ENCODE measurements at regions not wholly inside any gene's neighbourhood (a gene's known extent, or its start where the extent isn't known, plus 50 kb on each side); places are given as distances from the start of the nearest gene placed in this dataset.

DNA sequence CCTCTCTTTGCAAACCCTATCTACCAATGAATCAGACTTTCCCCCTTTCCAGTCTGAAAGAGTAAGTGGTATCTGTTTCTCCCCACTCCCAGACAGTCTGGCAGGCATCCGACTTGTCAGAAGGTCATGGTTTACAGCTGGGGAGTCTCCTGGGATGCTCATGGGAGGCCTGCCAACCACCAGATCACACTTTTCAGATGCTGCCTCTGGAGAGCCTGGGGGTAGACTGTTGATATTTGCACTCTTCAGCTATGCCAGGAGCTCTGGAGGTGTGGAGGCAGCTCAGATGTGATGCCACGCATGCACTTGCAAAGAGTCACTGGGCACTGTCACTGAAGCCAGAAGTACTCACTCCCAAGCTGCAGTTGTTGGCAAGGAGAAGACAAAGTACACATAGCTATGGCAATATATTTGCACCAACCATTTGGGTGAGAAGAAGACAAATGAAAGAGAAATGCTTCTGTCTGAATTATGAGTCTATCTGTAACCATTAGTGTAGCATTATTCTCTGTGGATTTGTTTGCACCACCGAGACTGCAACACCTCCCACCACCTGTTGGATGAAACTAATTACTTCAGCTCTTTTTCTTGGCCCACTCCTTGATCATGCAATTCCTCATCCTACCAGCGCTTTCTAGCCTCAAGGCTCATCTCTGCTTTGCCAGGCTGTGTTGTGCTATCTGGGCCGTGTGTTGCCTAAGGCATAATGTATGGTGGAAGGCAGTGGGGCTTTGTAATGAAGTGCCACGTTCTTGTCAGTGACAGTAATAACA is 133.0 kb upstream of the SPAG17 start:
- H3K27ac ChIP-seq, result no peak overlapping the region
- TF ChIP-seq POLR2A (IDR thresholded peaks at IDR 0.05) (no peak), CTCF (IDR thresholded peaks at IDR 0.05) (no peak)
- peaks cover 0 to 9% (median 0%) of the 10 kb centered on the region in 4 donors for H3K4me1 ChIP-seq
- H3K9me3 ChIP-seq, result no peaks in the 10 kb centered on the region
- no peaks in the 10 kb centered on the region for H3K27me3 ChIP-seq
- H3K4me3 ChIP-seq, result no peak overlapping the region
- no peaks in the 10 kb centered on the region for H3K36me3 ChIP-seq
- DNase-seq, result no peak

DNA sequence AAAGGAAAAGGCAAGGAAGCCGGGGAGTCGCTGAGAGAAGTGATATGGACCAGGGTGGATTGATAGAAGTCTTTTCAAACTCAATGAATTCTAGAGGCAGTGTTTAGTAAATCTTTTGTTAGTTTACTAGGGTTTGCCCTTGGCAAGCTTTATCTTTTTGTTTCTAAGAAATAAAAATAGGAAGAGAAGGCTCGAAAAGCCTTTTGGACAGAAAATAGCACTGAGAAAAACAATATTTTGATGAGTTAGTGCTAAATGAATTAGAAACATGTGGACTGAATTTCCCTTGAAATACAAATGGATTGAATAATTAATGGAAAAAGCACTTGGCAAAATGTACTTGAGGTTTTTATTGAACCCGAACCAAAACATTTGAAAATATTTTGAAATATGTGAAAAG is 121.8 kb upstream of the SPAG17 start:
- H3K4me1 ChIP-seq, result no peaks in the 10 kb centered on the region
- H3K27ac ChIP-seq, result no peak overlapping the region
- H3K9me3 ChIP-seq, result no peaks in the 10 kb centered on the region
- no peak overlapping the region for H3K4me3 ChIP-seq
- no peak for TF ChIP-seq POLR2A (IDR thresholded peaks at IDR 0.05)
- TF ChIP-seq CTCF (IDR thresholded peaks at IDR 0.05), result no peak
- H3K36me3 ChIP-seq, result no peaks in the 10 kb centered on the region
- no peak for DNase-seq
- no peaks in the 10 kb centered on the region for H3K27me3 ChIP-seq

GRCh38 chr1:118304722-118305359 is 119.8 kb upstream of the SPAG17 start:
- Histone ChIP-seq H3K4me1 (no peaks in the 10 kb centered on the region), H3K4me3 (no peak overlapping the region), H3K27ac (no peak overlapping the region), H3K9me3 (no peaks in the 10 kb centered on the region), H3K36me3 (no peaks in the 10 kb centered on the region), H3K27me3 (no peaks in the 10 kb centered on the region)
- DNase-seq, result no peak
- TF ChIP-seq CTCF (IDR thresholded peaks at IDR 0.05) (peak in 3 of 6 experiments; percentile 44 to 56 (median 45)), POLR2A (IDR thresholded peaks at IDR 0.05) (no peak)

DNA sequence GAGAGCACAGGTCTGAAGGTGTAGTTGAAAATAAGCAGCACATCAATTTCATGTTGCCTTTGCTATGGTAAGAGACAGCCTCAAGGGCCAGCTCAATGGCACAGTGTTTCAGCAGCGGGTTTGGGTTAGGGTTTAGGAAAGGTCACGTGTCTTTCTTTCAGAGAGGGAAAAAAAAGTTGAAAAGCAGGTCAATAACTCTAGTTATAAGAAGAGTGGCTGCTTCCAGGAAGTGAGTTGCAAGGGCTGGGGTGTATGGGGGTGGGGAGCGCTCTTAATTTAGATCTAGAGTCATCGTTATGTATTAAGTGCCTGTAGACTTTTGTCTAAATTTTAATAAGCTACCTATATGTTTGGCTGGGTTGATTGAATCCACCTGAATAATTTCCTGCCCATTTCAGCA is 118.5 kb upstream of the SPAG17 start:
- no peak overlapping the region for H3K4me3 ChIP-seq
- no peaks in the 10 kb centered on the region for H3K27me3 ChIP-seq
- no peaks in the 10 kb centered on the region for H3K36me3 ChIP-seq
- DNase-seq, result no peak
- TF ChIP-seq CTCF (IDR thresholded peaks at IDR 0.05) (no peak), POLR2A (IDR thresholded peaks at IDR 0.05) (no peak)
- H3K9me3 ChIP-seq, result no peaks in the 10 kb centered on the region
- H3K27ac ChIP-seq, result no peak overlapping the region
- no peaks in the 10 kb centered on the region for H3K4me1 ChIP-seq

DNA sequence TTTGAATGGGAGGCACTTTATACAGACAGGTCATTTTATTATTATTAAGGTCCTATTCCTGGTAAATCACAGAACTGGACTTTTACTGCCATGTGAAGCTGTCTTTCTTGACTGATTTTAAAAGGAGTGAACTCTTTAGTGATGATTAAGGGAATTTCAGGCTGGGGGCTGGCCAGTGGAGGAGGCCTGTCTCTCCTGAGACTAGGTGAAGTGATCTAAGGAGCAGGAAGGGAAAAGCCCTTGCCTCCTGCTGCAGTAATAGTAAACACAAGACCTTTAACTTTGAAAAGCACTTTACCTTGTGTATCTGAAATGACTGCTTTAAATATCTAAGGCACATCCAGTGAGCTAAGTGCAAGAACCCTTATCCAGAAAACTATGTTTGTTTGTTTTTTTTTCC is 118.0 kb upstream of the SPAG17 start:
- Histone ChIP-seq H3K4me1 (no peaks in the 10 kb centered on the region), H3K36me3 (no peaks in the 10 kb centered on the region), H3K4me3 (no peak overlapping the region), H3K27me3 (no peaks in the 10 kb centered on the region), H3K27ac (no peak overlapping the region), H3K9me3 (no peaks in the 10 kb centered on the region)
- DNase-seq, result no peak
- TF ChIP-seq POLR2A (IDR thresholded peaks at IDR 0.05), result no peak
- no peak for TF ChIP-seq CTCF (IDR thresholded peaks at IDR 0.05)
